ENCODE measurements at regions not wholly inside any gene's neighbourhood (a gene's known extent, or its start where the extent isn't known, plus 50 kb on each side); places are given as distances from the start of the nearest gene placed in this dataset.

- DNase-seq (ENCODE audit: low read depth in 1 of 2, low spot score in 2 of 2) = no peak
- no peak overlapping the region for H2BK15ac ChIP-seq (ENCODE audit: low read length)
- H3K18ac ChIP-seq (ENCODE audit: extremely low read depth, low read length) = no peak overlapping the region
- H2BK12ac ChIP-seq (ENCODE audit: low read depth, low read length) = no peak overlapping the region
- no peaks in the 10 kb centered on the region for H3K23me2 ChIP-seq (ENCODE audit: low read depth, low read length)
- H2BK5ac ChIP-seq (ENCODE audit: low read depth, low read length) = peak overlapping the region; percentile 44; the same call in 1 of the 2 replicates
- ChIA-PET POLR2A (ENCODE audit: partially characterized antibody) (interaction anchor here (0.9 kb wide), 1 partner anchor 10 kb away, joined by 3 read pairs; no protein-coding TSS in a partner anchor), CTCF (ENCODE audit: partially characterized antibody) (interaction anchor here (1.0 kb wide), 1 partner anchor 13 kb away, joined by 4 read pairs; no protein-coding TSS in a partner anchor)
- H3K79me2 ChIP-seq (ENCODE audit: control insufficient read depth in 1 of 2, insufficient read depth in 2 of 2, low read length in 2 of 2) = peaks cover 0 to 24% of the 10 kb centered on the region in 2 experiments; a peak in 3 of 4 replicates
- no peaks in the 10 kb centered on the region; a peak in 3 of 8 replicates for H3K36me3 ChIP-seq (ENCODE audit: control insufficient read depth in 2 of 4, insufficient read depth in 4 of 4, low read length in 3 of 4)
- H3K14ac ChIP-seq (ENCODE audit: insufficient read length) = no peak overlapping the region
- WGBS, 2 experiments (ENCODE audit: extremely low coverage in 1 of 2, insufficient coverage in 1 of 2, insufficient read length in 1 of 2, insufficient replicate concordance in 2 of 2, low coverage in 1 of 2, low lambda C conversion rate in 2 of 2, missing lambda C conversion rate in 1 of 2) = 89% methylated on average over 10 of the region's 10 CpGs; no CpG with 5 or more reads in 1 of the 2 experiments
- no peak overlapping the region for H2AFZ ChIP-seq (ENCODE audit: low read length)
- H4K91ac ChIP-seq (replicated peaks; ENCODE audit: insufficient read length, low read length) = no peak overlapping the region
- no peaks in the 10 kb centered on the region for H3K27me3 ChIP-seq (replicated peaks in 1 of 4; ENCODE audit: control insufficient read depth in 3 of 4, extremely low read depth in 1 of 4, insufficient read depth in 3 of 4, low read length in 3 of 4)
- H3K56ac ChIP-seq (replicated peaks; ENCODE audit: insufficient read length, low read depth, low read length) = no peak overlapping the region
- TF ChIP-seq EZH2 (IDR thresholded peaks at IDR 0.05; ENCODE audit: low read depth, low read length, severe bottlenecking) = no peak
- TF ChIP-seq SP1 (IDR thresholded peaks at IDR 0.05; ENCODE audit: low read depth, low read length) = no peak
- TF ChIP-seq POLR2A (IDR thresholded peaks at IDR 0.05; ENCODE audit: control extremely low read depth in 1 of 2, low read depth in 2 of 2, low read length in 2 of 2) = no peak
- TF ChIP-seq RBBP5 (IDR thresholded peaks at IDR 0.05; ENCODE audit: borderline replicate concordance, low read depth, low read length) = no peak
- no peak for TF ChIP-seq ZNF274 (IDR thresholded peaks at IDR 0.05; ENCODE audit: borderline replicate concordance, extremely low read depth, low read length)
- TF ChIP-seq KDM4A (IDR thresholded peaks at IDR 0.05; ENCODE audit: low read depth, low read length, severe bottlenecking) = no peak
- no peak for TF ChIP-seq CREB1 (IDR thresholded peaks at IDR 0.05)
- no peak for TF ChIP-seq CTBP2 (IDR thresholded peaks at IDR 0.05; ENCODE audit: borderline replicate concordance, insufficient read depth, insufficient read length, low read length)
- no peak for TF ChIP-seq HDAC6 (IDR thresholded peaks at IDR 0.05; ENCODE audit: low read depth, low read length)
- TF ChIP-seq, protein P1, sequence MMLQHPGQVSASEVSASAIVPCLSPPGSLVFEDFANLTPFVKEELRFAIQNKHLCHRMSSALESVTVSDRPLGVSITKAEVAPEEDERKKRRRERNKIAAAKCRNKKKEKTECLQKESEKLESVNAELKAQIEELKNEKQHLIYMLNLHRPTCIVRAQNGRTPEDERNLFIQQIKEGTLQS (IDR thresholded peaks at IDR 0.05; ENCODE audit: insufficient read depth, low read depth, low read length) = no peak
- no peak for TF ChIP-seq SP2 (IDR thresholded peaks at IDR 0.05; ENCODE audit: low read length)
- TF ChIP-seq FOSL1 (IDR thresholded peaks at IDR 0.05; ENCODE audit: insufficient read depth, low read depth, low read length) = no peak
- no peak for TF ChIP-seq TAF7 (optimal IDR thresholded peaks at IDR 0.05; ENCODE audit: borderline replicate concordance, low read depth, low read length)
- no peak for TF ChIP-seq POU5F1 (IDR thresholded peaks at IDR 0.05; ENCODE audit: low read depth, low read length)
- peak overlapping the region; percentile 75; the same call in 1 of the 2 replicates for H4K8ac ChIP-seq (ENCODE audit: extremely low read depth, insufficient read depth, low read length)
- H3K79me1 ChIP-seq (ENCODE audit: low read depth, low read length) = peaks cover 21% of the 10 kb centered on the region
- H4K20me1 ChIP-seq (replicated peaks in 1 of 2; ENCODE audit: control insufficient read depth in 1 of 2, insufficient read depth in 2 of 2, low read length in 2 of 2) = peaks cover 7 to 9% of the 10 kb centered on the region in 2 experiments
- no peak overlapping the region for H4K5ac ChIP-seq (ENCODE audit: insufficient read length, low read depth, low read length)
- H3K4ac ChIP-seq (replicated peaks; ENCODE audit: insufficient read length, low read depth, low read length) = no peak overlapping the region
- no peak overlapping the region for H3K4me2 ChIP-seq (ENCODE audit: insufficient read depth in 1 of 2, low read depth in 2 of 2, low read length in 2 of 2)
- H3K9me3 ChIP-seq (ENCODE audit: insufficient read depth in 2 of 2, low read depth in 1 of 2, low read length in 1 of 2) = no peaks in the 10 kb centered on the region
- H2BK120ac ChIP-seq (replicated peaks; ENCODE audit: low read depth, low read length) = no peak overlapping the region
- no peak overlapping the region for H2AK5ac ChIP-seq (ENCODE audit: low read depth, low read length)
- H3K23ac ChIP-seq (ENCODE audit: insufficient read length) = no peak overlapping the region
- FAIRE-seq = no peak
- no peak overlapping the region for H3K4me3 ChIP-seq (ENCODE audit: extremely low read depth in 1 of 4, insufficient read depth in 2 of 4, low read depth in 3 of 4, low read length in 4 of 4)
- H3K4me1 ChIP-seq (replicated peaks in 1 of 4; ENCODE audit: control insufficient read depth in 3 of 4, insufficient read depth in 4 of 4, low read length in 3 of 4) = no peaks in the 10 kb centered on the region; a peak in 1 of 7 replicates
- H3K9ac ChIP-seq (replicated peaks in 1 of 4; ENCODE audit: extremely low read depth in 1 of 4, low read depth in 3 of 4, low read length in 3 of 4) = no peak overlapping the region
- no peak overlapping the region for H3K27ac ChIP-seq (ENCODE audit: low read depth, low read length)
- no peak overlapping the region for H2BK20ac ChIP-seq (ENCODE audit: low read length)
Measured at GRCh38 chr11:71193431-71193830, 58.9 kb downstream of the SHANK2 start.

Measured in H1 (cell line).